ENCODE measurements at regions not wholly inside any gene's neighbourhood (a gene's known extent, or its start where the extent isn't known, plus 50 kb on each side); places are given as distances from the start of the nearest gene placed in this dataset.
"Not testable (repeated sequence)": the region's sequence is repeated elsewhere in the genome, so short reads cannot be mapped to it uniquely, and the experiment has no call there.

- no peak for DNase-seq
Measured at GRCh38 chr6:68233623-68234022, 401.5 kb upstream of the ADGRB3 start.

- DNase-seq: no peak
Measured at GRCh38 chr6:68229566-68229965, 405.5 kb upstream of the ADGRB3 start.

GRCh38 chr6:68226460-68226859, 408.6 kb upstream of the ADGRB3 start:
- no peak for DNase-seq

GRCh38 chr6:68225729-68226128, 409.4 kb upstream of the ADGRB3 start:
- no peak for DNase-seq

GRCh38 chr6:68211242-68211795, 423.8 kb upstream of the ADGRB3 start:
- no peak for DNase-seq

- DNase-seq: not testable (repeated sequence)
Measured at GRCh38 chr6:68207612-68208011, 427.5 kb upstream of the ADGRB3 start.

GRCh38 chr6:68200929-68201328, 434.2 kb upstream of the ADGRB3 start:
- DNase-seq: no peak

GRCh38 chr6:68197356-68197755, 437.7 kb upstream of the ADGRB3 start:
- no peak for DNase-seq

GRCh38 chr6:68196645-68197044, 438.4 kb upstream of the ADGRB3 start:
- DNase-seq: no peak

GRCh38 chr6:68195753-68196152, 439.3 kb upstream of the ADGRB3 start:
- not testable (repeated sequence) for DNase-seq

GRCh38 chr6:68194846-68195478, 440.1 kb upstream of the ADGRB3 start:
- no peak for DNase-seq

GRCh38 chr6:68192988-68193387, 442.1 kb upstream of the ADGRB3 start:
- DNase-seq: no peak

GRCh38 chr6:68189217-68189815, 445.8 kb upstream of the ADGRB3 start:
- DNase-seq: no peak

GRCh38 chr6:68186870-68187269, 448.2 kb upstream of the ADGRB3 start:
- no peak for DNase-seq

GRCh38 chr6:68182386-68182785, 452.7 kb upstream of the ADGRB3 start:
- DNase-seq: no peak

GRCh38 chr6:68181027-68181426, 454.1 kb upstream of the ADGRB3 start:
- not testable (repeated sequence) for DNase-seq

GRCh38 chr6:68173616-68174015, 461.5 kb upstream of the ADGRB3 start:
- no peak for DNase-seq

GRCh38 chr6:68169922-68170321, 465.2 kb upstream of the ADGRB3 start:
- no peak for DNase-seq

GRCh38 chr6:68167604-68168003, 467.5 kb upstream of the ADGRB3 start:
- no peak for DNase-seq

GRCh38 chr6:68160812-68161211, 474.3 kb upstream of the ADGRB3 start:
- not testable (repeated sequence) for DNase-seq

GRCh38 chr6:68160348-68160747, 474.7 kb upstream of the ADGRB3 start:
- no peak for DNase-seq

GRCh38 chr6:68159433-68159832, 475.6 kb upstream of the ADGRB3 start:
- DNase-seq: no peak

- DNase-seq: no peak
Measured at GRCh38 chr6:68158256-68158655, 476.8 kb upstream of the ADGRB3 start.

GRCh38 chr6:68144667-68145066, 490.4 kb upstream of the ADGRB3 start:
- no peak for DNase-seq

- no peak for DNase-seq
Measured at GRCh38 chr6:68141190-68141589, 493.9 kb upstream of the ADGRB3 start.
